ENCODE measurements at regions not wholly inside any gene's neighbourhood (a gene's known extent, or its start where the extent isn't known, plus 50 kb on each side); places are given as distances from the start of the nearest gene placed in this dataset.
"Not testable (repeated sequence)": the region's sequence is repeated elsewhere in the genome, so short reads cannot be mapped to it uniquely, and the experiment has no call there.

DNA sequence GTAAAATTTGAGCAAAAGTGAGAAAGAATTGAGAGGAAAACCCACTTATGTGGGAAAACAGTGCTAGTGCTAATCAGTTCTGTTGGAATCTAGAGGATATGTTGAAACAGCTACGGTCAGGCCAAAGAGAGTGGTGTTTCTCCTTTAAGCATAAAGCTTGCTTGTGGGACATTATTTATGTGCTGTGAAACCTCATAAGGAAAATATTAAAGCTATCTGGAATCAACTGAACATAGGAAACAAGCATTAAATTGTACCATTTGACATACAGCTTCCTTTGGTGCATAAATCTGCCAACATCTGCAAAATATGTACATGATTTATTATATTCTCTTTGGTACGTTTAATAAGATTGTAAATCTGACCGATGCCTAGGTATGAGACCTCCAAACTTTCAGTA is 182.5 kb upstream of the PDE10A start:
- no peak for DNase-seq (ENCODE audit: low spot score)
- intact Hi-C loops (cut with DNase I), result loop anchor here in 1 of 2 donors (10.0 kb wide), 1 partner anchor 401 kb away; no protein-coding TSS in a partner anchor

DNA sequence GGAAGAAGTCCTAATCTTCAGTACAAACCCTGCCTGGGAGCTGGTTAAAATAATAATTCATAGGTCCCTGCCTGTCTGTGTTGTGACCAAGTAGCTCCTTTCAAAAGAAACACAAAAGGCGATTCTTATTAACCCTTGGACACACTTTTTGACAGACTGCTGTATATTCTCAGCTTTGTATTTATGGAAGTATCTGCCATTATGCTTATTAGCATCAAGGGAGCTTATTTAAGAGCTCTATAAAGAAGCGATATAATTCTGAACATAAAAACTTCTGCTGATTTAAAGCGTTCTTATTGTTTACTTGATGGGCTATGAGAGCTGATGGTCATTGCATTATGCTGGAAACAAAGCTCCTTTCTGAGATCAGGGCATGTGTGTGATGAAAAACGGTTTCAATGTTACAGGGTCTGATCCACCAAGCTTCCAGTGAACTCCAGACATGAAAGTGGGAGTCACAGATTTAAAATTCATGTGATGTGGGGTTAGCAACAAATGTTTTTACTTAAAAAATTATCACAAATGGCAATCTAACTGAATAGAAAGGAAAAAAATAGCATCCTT is 181.8 kb upstream of the PDE10A start:
- no peak for DNase-seq (ENCODE audit: low spot score)
- intact Hi-C loops (cut with DNase I), result loop anchor here in 1 of 2 donors (10.0 kb wide), 1 partner anchor 400 kb away; no protein-coding TSS in a partner anchor

DNA sequence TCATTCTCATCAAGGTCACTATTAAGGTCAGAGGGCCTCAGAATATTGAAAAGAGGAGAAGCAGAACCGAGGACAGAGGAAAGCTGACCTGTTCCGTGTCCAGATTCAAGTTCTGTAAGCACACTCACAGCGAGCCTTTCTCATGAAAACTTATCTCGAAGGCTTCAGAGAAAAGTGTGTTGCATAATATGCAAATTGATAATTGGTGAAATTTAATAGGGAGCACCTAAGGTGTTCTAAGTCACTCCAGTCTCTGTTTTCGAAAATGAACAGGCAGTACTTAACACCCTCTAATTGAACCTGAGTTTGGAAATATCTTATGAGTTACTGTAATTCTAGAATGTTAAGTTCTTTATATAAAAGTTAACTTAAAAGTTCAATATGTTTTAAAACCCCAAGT is 181.2 kb upstream of the PDE10A start:
- DNase-seq (ENCODE audit: low spot score), result no peak
- intact Hi-C loops (cut with DNase I), result loop anchor here in 1 of 2 donors (10.0 kb wide), 1 partner anchor 399 kb away; no protein-coding TSS in a partner anchor

DNA sequence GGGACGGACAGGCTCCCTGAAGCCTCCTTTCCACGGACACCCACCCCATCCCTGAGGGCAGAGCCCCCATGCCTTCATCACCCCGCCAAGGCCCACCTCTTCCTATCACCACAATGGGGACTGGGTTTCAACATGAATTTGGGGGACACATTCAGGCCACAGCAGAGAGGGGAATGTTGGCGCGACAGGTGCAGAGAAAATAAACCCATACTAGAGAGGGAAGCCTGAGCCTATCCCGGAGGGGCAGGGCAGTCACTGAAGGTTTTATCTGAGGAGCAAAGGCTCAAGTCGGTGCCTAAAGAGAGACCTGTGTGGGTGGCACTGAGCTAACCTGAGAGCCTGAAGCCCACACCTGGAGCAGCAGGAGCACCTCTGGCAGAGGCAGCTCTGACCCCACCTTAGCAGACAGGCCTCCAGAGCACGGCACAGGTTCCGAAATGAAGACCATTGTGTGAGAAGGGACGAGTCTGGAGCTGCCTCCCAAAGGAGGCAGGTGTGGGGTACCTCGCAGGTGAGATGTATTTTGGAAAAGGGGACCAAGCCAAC is 180.6 kb upstream of the PDE10A start:
- DNase-seq (ENCODE audit: low spot score), result peak; percentile 42
- intact Hi-C loops (cut with DNase I), result loop anchor here in 1 of 2 donors (10.0 kb wide), 1 partner anchor 399 kb away; no protein-coding TSS in a partner anchor

DNA sequence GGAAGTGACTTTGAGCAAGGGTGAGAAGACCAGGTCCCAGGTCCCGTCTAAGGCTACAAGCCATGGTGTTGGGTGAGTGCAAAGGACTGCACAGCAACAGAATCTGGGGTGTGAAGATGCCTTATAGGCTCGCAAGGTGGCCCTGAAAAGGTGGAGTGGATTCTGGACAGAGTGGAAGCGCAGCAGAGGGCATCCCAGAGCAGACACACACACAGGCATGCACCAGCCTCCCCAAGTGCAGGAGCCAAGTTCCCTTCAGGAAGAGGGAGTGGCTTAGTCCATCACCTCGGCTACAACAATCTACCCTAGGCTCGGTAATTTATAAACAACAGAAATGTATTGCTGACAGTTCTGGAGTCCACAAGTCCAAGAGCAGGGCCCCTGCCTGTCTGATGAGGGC is 180.1 kb upstream of the PDE10A start:
- DNase-seq (ENCODE audit: low spot score), result peak; percentile 63

DNA sequence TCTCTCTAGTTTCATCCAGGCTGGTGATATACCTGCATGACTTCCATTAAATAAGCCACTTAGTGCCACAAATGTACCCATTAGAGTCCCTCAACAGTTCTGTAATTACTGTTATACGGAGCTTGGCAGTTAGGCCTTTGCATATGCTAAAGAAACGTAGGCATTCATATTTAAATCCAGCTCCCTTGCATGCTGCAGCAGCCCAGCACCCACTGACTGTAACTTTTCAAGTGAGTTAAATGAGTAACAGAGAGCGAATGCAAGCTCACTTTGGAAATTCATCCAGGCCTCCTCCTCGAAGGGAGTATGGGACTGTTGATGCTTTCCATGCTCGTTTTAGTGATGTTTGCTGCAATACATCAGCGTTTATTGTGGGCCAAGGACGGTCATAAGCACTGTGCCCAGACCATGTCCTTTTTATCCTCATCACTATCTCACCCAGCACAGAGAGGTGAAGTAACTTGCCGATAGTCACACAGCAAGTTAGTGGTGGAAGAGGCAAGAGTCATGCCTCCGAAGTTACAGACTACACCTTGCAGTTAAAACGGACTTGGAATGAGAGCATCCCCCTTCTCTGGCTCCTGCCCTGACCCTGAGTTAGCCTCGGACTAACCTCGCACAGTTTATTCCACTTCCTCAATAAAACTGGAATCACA is 179.4 kb upstream of the PDE10A start:
- intact Hi-C loops (cut with DNase I), result loop anchor here in 1 of 2 donors (10.0 kb wide), 1 partner anchor 398 kb away; no protein-coding TSS in a partner anchor
- no peak for DNase-seq (ENCODE audit: low spot score)

More for the DNA sequence above, 180.1 kb upstream of the PDE10A start:
- intact Hi-C loops (cut with DNase I), result loop anchor here in 1 of 2 donors (10.0 kb wide), 1 partner anchor 398 kb away; no protein-coding TSS in a partner anchor

DNA sequence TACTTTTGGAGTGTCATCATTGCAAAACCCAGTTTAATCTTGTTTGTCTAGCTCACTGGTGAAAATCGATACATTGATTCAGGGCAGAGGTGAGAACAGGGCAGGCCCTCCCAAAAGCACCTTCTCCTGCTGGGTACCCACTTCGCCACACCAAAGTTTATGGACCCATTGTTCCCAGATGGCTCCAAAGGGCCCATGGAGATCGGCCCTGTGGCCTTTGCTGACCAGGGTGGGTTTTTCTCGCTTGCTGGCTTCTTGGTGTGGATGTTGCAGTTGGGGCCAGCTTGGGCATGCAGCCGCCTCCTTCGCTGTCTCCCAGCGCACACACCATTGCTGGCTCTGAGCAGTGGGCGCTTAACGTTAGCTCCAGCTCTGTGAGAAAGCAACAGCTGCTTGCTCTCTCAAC is 178.1 kb upstream of the PDE10A start:
- DNase-seq (ENCODE audit: low spot score), result peak; percentile 45
- intact Hi-C loops (cut with DNase I), result loop anchor here in 1 of 2 donors (10.0 kb wide), 1 partner anchor 396 kb away; no protein-coding TSS in a partner anchor

DNA sequence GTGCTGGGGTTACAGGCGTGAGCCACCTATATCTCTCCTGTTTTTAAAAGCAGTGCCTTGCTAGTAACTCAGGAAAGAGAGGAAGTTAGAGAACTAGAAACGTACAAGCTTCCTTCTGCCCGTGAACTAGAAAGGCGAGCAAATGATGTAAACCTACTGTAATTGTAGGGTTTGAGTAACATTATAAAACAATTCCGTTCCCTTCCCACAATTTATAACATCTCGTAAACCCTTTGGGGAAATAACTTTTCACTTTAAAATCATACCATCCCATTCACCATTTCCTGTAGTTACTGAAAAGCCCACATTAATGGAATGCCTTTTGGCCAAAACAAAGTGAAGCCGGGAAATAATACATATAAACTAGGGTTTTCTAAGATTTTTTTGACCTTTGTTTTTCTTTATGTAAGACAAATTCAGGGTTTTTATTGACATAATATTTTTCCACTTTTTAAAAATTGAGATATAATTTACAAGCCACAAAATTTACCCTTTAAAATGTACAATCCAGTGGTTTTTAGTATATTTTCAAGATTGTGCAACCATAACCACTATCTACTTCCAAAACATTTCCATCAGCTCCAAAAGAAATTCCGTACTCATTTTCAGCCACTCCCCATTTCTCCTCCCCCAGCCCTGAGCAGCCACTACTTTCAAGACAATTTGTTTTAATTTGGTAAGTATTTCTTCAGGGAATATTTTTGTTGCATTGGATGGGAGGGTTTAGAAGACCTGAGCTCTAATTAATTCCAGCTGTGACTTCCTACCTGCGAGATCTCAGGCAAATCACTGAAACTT is 175.1 kb upstream of the PDE10A start:
- DNase-seq (ENCODE audit: low spot score), result no peak
- intact Hi-C loops (cut with DNase I), result no loop called here

DNA sequence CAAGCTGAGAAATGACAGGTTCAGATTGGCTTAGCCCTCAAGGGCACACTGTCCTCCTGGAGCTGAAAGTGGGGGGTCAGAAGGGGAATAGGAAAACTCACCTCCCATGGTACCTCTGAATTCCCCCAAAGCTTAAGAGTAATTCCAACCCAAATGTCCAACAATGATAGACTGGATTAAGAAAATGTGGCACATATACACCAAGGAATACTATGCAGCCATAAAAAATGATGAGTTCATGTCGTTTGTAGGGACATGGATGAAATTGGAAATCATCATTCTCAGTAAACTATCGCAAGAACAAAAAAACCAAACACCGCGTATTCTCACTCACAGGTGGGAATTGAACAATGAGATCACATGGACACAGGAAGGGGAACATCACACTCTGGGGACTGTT is 173.6 kb upstream of the PDE10A start:
- DNase-seq (ENCODE audit: low spot score); intact Hi-C loops (cut with DNase I): not testable (repeated sequence)

DNA sequence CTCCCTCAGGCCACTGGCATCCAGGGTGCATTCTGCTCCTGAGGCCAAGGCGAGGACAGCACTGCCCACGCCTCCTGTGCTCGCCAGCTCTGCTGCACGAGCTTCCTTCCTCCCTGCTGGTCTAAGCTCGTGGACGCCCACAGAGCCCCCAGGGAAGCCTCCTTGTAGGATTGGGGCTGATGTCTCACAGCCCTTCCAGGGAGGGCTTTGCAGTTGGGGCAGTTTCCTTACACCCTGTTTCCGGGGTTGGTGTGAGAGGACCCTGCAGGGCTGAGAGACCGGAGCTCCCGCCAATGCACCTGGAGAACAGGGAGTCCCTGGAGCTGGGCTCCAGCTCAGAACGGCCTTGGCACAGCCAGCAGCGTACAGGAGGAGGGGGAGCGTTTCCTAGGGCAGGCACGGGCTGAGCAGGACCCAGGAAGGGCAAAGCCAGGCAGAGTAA is 172.4 kb upstream of the PDE10A start:
- intact Hi-C loops (cut with DNase I), result loop anchor here in 1 of 2 donors (1.0 kb wide), 1 partner anchor 39 kb away; no protein-coding TSS in a partner anchor
- peak; percentile 59 for DNase-seq (ENCODE audit: low spot score)

DNA sequence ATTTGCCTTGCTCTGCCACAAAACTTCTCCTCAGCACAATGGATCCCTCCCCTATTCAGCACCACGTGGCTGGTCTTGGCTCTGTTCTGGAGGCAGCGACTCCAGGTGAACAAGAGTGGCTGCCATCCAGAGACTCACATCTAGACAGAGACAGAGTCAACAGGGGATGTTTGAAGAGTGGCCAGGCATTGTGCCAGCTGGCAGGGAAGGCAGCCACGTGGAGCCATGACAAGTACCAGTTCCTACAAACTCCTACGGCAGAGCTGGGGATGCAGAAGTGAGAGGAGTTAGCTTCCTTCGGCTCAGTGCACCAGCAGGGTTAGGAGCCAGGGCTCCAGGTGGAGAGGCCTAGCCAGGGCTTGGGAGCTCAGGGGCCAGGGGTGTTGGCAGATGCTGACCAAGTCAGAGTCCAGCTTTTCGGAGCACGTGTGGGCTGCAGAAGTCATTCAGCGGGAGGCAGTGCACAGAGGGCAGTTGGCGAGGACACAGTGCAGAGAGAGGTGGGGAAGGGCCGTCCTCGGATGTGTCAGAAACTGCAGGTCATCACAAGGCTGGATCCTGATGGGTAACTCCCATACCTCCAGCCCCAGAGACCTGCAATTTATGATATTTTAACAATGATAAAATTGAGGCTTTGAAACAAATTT is 171.7 kb upstream of the PDE10A start:
- intact Hi-C loops (cut with DNase I), result loop anchor here in 1 of 2 donors (1.0 kb wide), 1 partner anchor 40 kb away; no protein-coding TSS in a partner anchor
- DNase-seq (ENCODE audit: low spot score), result peak; percentile 75

DNA sequence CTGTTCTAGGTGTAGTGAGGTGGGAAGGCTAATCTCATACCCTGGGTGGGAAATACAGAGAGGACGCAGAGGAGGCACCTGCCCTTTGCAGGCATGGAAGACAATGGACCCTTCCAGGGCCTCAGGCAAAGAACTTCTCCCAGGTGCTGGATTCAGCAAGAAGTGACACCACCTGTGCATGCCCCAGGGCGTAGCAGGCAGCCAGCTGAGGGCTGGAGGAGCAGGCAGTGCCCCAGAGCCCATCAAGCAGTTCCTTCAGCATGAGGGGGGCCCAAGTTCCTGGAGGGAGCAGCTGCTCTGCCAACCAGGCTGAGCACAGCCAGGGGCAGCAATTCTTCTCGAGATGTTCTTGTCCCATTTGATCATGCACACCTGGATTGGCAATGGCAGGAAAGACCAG is 170.3 kb upstream of the PDE10A start:
- intact Hi-C loops (cut with DNase I), result no loop called here
- peak; percentile 35 for DNase-seq (ENCODE audit: low spot score)

DNA sequence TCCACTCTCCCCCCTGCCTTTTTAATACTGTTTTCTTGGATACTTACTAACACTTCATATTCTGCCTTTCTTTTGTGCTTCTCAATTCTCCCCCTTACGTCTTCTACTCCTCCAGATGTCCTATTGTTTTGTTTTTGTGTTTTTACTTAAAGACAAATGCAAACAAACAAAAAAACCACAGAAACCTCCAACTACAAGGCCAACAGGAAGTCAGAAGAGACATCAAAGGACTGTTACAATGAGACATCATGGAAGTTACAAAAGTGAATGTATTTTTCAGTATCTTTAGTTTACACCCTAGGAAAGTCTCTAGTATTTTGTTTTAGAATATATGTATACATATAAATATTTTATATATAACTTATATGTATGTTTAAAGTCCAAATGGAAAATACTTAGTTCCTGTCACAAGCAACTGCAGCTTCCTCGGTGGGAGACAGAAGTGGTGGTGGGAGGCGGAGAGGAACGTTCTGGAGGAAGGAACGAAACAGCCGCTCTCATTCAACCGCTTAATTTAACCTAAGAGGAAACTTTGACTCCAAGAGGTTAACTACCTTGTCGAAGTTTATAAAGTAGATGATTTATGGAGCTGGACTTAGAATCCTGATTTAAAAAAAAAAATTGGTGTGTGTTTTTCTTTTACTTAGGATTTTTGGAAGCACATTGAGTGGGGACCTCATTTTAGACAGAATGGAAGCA is 168.9 kb upstream of the PDE10A start:
- DNase-seq (ENCODE audit: low spot score), result no peak
- intact Hi-C loops (cut with DNase I), result no loop called here

DNA sequence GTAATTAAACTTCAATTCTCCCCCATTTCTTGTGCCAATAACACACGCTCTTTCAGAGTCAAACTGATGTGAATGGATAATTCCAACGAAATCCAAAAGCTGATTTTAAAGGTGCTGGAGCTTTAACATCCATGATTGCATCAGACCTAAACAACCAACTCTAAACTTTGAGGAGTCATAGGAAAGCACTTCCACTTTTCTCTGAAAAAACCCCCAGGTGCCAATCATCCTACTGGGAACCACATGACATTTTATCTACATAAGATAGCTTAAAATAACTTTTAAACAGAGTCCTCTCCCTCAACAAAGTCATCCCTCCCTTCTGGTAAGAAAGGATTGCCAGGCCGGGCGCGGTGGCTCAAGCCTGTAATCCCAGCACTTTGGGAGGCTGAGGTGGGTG is 167.7 kb upstream of the PDE10A start:
- DNase-seq (ENCODE audit: low spot score), result no peak
- intact Hi-C loops (cut with DNase I), result no loop called here

DNA sequence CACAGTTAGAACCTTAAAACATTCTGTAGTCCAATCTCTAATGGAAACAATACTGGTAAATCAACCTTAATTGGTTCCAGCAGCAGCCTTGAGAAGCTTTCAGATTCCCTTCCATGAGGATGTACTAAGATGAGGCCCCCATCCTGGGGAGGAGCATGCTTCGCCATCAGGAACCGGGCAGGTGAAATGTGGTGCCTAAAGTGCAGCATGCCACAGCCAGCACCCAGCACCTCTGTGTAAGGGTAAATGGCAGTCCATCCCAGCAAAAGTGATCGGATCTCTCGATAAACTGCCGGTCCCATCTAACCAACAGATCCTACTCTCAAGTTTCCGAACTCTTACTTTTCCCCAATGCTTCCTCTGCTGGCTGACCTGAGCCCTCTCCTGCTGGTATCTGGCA is 166.3 kb upstream of the PDE10A start:
- DNase-seq (ENCODE audit: low spot score), result peak; percentile 54
- intact Hi-C loops (cut with DNase I), result no loop called here

DNA sequence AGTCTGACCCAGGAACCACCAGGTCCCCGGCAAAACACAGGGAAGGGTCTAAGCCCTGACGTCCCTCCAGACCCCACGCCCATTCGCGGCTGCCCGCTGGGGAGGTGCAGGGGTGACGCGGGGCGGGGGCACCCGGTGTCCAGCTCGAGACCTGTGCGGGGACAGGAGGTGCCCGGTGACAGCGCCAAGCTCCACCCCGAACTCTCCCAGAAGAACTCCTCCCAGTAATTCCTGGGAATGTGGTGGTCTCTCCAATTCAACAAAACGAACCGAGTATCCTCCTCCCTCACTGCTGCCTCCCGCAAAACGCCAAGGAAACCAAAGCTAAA is 164.1 kb upstream of the PDE10A start:
- no peak for DNase-seq (ENCODE audit: low spot score)
- intact Hi-C loops (cut with DNase I), result no loop called here

DNA sequence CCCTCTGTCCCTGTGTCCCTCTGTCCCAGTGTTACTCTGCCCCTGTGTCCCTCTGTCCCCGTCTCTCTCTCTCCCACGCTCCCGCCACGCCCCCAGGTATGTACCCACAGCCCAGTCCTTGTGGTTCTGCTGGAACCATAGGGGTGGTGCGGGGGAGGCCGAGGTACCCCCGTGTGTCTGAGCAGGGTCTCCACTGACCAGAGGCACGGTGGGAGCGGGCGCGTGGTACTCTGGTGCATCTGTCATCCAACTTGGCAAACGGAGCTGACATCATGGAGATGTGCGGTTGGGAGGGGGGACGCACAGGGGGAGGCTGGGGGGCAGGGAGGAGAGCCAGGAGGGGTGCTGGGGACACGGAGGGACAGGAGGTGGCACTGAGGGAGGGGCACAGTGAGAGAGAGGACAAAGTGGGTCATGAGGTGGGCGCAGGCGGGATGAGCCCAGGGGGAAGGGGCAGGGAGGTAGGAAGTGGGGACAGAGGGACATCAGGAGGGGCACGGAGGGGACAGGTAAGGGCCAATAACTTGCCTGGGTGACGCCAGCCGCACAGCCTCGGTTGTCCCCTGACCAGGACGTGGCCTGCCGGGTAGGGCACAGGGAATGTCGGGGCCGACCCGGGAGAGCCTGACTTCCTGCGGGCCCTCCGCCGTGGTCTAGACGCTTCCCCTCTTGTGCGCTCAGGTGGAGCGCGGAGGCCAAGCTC is 163.6 kb upstream of the PDE10A start:
- DNase-seq (ENCODE audit: low spot score), result peak; percentile 78
- intact Hi-C loops (cut with DNase I), result no loop called here

DNA sequence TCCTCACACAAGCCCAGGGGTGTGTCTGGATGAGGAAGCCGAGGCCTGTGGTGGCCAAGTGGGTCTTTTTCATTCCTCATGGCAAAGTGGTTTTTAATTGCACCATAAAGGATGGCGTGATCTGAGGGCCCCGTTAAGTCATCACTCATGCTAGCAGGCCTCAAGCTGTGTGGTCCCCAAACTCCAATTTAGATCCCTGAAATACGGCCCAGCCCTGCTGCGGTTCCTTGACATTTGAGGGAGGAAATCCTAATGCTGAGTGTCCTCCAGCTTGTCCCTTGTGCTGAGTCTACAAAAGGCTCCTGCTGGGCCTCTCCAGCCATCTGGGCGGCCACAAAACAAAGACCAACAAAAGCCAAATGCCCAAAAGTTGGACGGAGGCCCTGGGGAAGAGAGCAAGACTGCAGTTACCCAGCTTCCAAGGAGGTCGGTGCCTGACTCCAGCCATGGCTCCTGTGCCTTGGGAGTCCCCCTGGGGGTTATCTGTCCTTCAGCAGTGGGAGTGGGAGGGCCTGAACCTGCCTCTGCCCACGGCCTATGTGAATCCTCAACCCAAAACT is 162.3 kb upstream of the PDE10A start:
- intact Hi-C loops (cut with DNase I), result no loop called here
- DNase-seq (ENCODE audit: low spot score), result peak; percentile 66
